ENCODE measurements at regions not wholly inside any gene's neighbourhood (a gene's known extent, or its start where the extent isn't known, plus 50 kb on each side); places are given as distances from the start of the nearest gene placed in this dataset.

DNA sequence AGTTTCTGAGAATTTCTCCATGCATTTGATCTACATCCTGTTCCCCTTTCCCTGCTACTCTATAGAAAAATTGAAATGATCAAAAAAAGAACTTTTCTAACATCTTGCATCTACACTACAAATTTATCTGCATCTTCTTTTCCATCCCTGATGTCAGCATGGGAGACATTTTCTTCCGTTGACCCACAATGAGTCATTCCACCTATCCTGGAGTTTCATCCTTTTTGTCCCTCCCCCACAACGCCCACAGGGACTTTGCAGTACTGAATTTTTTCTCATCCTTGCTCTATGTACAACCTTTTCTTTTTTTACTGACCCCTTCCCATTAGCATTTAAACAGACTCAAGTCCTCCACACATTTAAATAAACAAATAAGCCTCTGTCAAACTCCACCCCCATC is 112.2 kb upstream of the MROH9 start:
- no peak for DNase-seq (ENCODE audit: low read depth)
- H3K4me3 ChIP-seq (ENCODE audit: low read depth, low read length) = no peak overlapping the region
- TF ChIP-seq, protein P1, sequence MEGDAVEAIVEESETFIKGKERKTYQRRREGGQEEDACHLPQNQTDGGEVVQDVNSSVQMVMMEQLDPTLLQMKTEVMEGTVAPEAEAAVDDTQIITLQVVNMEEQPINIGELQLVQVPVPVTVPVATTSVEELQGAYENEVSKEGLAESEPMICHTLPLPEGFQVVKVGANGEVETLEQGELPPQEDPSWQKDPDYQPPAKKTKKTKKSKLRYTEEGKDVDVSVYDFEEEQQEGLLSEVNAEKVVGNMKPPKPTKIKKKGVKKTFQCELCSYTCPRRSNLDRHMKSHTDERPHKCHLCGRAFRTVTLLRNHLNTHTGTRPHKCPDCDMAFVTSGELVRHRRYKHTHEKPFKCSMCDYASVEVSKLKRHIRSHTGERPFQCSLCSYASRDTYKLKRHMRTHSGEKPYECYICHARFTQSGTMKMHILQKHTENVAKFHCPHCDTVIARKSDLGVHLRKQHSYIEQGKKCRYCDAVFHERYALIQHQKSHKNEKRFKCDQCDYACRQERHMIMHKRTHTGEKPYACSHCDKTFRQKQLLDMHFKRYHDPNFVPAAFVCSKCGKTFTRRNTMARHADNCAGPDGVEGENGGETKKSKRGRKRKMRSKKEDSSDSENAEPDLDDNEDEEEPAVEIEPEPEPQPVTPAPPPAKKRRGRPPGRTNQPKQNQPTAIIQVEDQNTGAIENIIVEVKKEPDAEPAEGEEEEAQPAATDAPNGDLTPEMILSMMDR (conservative IDR thresholded peaks at IDR 0.05; ENCODE audit: low read depth, low read length) = no peak

- DNase-seq (ENCODE audit: low read depth) = no peak
These were observed 104.1 kb upstream of the MROH9 start for GRCh38 chr1:170831276-170831675.

DNA sequence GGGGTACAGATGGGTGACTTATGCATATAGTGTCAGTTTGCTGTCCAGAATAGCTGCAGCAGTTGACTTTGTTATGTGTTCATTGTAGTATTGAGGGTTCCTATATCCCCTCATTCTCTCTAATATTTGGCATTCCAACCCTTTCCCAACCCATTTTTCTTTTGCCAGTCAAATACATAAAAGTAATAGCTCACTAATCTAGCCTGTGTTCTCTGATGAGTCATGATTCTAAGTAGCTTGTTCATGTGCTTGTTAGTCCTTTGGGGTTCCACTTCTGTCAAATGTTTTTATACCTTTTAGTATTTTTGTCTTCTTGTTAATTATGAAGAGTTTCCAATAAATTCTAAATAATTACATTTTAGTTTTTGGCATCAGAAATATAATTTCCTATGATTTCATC is 99.2 kb upstream of the MROH9 start:
- no peak for DNase-seq (ENCODE audit: low read depth)
- TF ChIP-seq, protein P1 (conservative IDR thresholded peaks at IDR 0.05; ENCODE audit: low read depth, low read length) = no peak

More at GRCh38 chr1:170831276-170831675, 104.1 kb upstream of the MROH9 start:
- TF ChIP-seq, protein P1 (conservative IDR thresholded peaks at IDR 0.05; ENCODE audit: low read depth, low read length) = no peak
- no peak overlapping the region for H3K4me3 ChIP-seq (ENCODE audit: low read depth, low read length)

DNA sequence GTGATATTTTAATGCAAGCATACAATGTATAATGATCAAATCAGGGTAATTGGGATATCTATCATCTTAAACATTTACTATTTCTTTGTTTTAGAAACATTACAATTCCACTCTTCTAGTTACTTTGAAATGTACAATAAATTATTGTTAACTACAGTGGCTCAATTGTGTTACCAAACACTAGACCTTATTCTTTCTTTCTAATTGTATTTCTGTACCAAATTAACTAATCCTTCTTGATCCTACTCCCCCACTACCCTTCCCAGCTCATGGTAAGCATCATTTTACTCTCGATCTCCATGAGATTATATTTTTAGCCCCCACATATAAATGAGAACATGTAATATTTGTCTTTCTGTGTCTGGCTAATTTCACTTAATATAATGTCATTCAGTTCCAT is 95.0 kb upstream of the MROH9 start:
- DNase-seq (ENCODE audit: low read depth) = no peak
- TF ChIP-seq, protein P1 (conservative IDR thresholded peaks at IDR 0.05; ENCODE audit: low read depth, low read length) = no peak
- H3K4me3 ChIP-seq (ENCODE audit: low read depth, low read length) = no peak overlapping the region

More for the DNA sequence above, 99.2 kb upstream of the MROH9 start:
- no peak overlapping the region for H3K4me3 ChIP-seq (ENCODE audit: low read depth, low read length)

DNA sequence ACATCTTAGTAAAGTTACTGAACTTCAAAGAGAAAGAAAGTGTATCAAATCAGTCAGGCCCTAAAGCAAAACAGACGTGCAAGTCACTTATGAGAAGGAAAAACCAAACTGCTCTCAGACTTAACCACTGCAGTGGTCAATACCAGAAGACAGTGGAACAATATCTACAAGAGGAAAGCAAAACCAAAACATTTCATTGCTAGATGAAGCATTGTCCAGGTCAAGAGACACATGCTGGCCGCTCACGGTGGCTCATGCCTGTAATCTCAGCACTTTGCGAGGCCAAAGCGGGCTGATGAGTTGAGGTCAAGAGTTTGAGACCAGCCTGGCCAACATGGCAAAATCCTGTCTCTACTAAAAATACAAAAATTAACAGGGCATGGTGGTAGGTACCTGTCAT is 82.0 kb upstream of the MROH9 start:
- TF ChIP-seq, protein P1 (conservative IDR thresholded peaks at IDR 0.05; ENCODE audit: low read depth, low read length) = no peak
- H3K4me3 ChIP-seq (ENCODE audit: low read depth, low read length) = no peak overlapping the region
- DNase-seq (ENCODE audit: low read depth) = no peak

- DNase-seq (ENCODE audit: low read depth) = no peak
- TF ChIP-seq, protein P1 (conservative IDR thresholded peaks at IDR 0.05; ENCODE audit: low read depth, low read length) = no peak
- no peak overlapping the region for H3K4me3 ChIP-seq (ENCODE audit: low read depth, low read length)
These were observed 81.5 kb upstream of the MROH9 start for GRCh38 chr1:170853867-170854266.

DNA sequence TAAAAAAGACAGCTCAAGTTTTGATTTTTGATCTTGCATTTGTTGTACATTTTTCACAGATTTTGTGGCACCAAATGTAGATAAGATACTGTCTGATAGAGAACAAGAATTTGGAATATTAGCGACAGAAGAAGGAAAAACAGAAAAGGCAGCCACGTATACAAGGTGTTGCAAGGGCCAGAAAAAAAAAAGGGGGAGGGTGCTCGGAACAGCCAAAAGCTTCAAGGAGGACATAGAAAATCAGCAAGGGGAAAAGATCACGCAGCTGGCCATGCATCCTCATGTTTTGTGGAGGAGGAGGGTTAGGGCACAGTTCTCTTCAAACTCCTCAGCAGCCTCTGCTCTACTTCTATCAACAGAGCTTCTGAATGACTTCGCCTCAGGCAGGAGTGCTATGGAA is 80.7 kb upstream of the MROH9 start:
- DNase-seq (ENCODE audit: low read depth) = no peak
- no peak overlapping the region for H3K4me3 ChIP-seq (ENCODE audit: low read depth, low read length)
- TF ChIP-seq, protein P1 (conservative IDR thresholded peaks at IDR 0.05; ENCODE audit: low read depth, low read length) = no peak
